Epithelial cell of esophagus (primary cell): ENCODE measurements at regions not wholly inside any gene's neighbourhood (a gene's known extent, or its start where the extent isn't known, plus 50 kb on each side); places are given as distances from the start of the nearest gene placed in this dataset.

Experiments
- DNase-seq: peaks from one replicate; pipeline ENCODE4 v3.0.0; 2010; ENCODE audit warnings: low read depth
- H3K4me3 ChIP-seq: 2 replicates; pipeline ENCODE4 v1.5.1; 2011; ENCODE audit warnings: mild to moderate bottlenecking, low read length, control low read depth
- TF ChIP-seq, protein P1 (sequence below): IDR thresholded peaks from 2 replicates; pipeline ENCODE4 v1.5.1; 2011; ENCODE audit warnings: low read depth, mild to moderate bottlenecking, low read length, control low read depth, inconsistent platforms; ENCODE audit not compliant: insufficient read depth; ENCODE audit errors: missing control alignments

DNA sequence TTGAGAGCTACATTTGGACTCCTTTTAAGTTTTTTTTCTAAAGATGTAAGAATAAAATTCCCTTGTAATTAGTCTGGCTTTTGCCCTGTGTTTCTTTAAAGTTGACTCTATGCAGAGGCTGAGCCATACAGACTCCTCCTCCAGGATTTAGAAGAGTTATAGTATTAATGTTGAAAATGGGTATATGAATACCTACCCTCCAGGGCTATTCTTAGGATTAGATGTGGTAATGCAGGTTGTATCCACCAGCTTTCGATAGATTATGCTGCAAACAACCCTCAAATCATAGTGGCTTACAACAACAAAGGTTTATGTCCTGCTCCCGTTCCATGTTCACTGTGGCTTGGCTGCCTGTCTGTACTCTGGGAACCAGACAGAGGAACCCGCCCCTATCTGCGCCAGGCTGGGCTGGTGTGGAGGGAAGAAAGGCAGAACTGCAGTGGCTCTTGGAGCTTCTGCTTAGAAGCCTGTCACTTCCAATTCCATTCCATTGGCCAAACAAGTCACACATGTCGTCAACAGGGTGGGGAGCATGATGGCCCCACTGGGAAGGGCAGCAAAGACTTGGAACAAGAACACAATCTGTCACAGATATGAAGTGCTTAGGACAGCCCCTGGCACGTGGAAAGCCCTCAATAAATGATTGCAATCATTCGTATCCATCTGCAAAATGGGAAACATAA, 290.8 kb downstream of the FOXO1 start:
- DNase-seq, result no peak
- TF ChIP-seq, protein P1, sequence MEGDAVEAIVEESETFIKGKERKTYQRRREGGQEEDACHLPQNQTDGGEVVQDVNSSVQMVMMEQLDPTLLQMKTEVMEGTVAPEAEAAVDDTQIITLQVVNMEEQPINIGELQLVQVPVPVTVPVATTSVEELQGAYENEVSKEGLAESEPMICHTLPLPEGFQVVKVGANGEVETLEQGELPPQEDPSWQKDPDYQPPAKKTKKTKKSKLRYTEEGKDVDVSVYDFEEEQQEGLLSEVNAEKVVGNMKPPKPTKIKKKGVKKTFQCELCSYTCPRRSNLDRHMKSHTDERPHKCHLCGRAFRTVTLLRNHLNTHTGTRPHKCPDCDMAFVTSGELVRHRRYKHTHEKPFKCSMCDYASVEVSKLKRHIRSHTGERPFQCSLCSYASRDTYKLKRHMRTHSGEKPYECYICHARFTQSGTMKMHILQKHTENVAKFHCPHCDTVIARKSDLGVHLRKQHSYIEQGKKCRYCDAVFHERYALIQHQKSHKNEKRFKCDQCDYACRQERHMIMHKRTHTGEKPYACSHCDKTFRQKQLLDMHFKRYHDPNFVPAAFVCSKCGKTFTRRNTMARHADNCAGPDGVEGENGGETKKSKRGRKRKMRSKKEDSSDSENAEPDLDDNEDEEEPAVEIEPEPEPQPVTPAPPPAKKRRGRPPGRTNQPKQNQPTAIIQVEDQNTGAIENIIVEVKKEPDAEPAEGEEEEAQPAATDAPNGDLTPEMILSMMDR, result no peak
- no peak overlapping the region for H3K4me3 ChIP-seq

DNA sequence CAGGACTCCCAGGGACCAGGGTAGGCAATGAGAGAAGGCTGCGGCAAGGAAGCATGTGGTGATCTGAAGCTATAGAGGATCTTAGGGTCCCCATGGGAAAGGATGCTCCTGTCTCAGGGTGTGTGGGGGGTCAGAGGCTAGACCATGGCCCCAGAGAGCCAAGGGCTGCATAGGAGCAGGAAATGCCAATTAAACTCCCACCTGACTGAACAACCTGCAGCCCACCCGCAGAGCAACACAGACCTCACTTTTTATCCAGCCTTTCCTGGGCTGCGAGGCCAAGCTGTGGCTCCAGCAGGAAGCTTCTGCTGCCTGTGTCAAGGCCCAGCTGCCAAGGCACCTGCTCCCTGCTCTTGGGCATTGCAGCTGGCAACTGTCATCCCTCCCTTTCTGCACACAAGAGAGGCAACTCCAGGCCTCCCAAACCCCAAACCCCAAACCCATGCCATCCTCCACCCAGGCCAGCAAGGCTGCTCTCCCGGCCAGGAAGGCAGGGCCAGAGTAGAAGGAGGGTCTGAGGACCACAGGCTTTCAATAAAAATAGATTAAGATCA, 290.1 kb downstream of the FOXO1 start:
- TF ChIP-seq, protein P1, result no peak
- no peak overlapping the region for H3K4me3 ChIP-seq

DNA sequence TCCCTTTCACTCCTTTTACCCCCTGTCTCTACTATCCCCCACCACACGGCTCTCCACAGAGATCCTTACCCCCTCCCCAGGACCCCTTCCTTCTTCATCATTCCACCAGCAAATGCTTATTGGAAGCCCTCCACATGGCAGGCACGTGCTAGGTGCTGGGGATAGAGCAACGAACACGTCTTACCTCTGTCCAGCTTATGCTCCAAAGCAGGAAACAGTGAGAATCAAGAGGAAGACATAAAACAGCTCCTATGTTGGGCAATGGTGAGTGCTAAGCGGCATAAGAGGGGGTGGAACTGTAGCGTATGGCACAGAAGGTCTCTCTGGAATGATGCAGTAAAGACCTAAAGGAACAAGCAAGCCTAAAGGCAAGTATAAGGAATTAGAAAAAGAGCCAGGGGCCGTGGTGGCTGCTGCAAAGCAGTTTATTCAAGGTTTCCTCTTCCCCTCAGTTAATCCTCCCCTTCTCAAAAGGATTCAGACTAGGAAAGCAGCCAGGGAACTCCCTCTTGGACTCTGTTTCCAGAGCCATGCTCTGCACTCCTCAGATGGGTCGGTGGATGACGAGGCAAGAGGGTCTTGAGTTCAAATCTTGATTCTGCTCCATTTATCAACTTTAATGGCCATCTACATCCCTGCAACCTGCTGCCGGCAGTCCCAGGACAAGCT, 289.4 kb downstream of the FOXO1 start:
- TF ChIP-seq, protein P1, result no peak
- DNase-seq, result no peak
- no peak overlapping the region for H3K4me3 ChIP-seq

More for the DNA sequence above, 290.1 kb downstream of the FOXO1 start:
- DNase-seq, result no peak

DNA sequence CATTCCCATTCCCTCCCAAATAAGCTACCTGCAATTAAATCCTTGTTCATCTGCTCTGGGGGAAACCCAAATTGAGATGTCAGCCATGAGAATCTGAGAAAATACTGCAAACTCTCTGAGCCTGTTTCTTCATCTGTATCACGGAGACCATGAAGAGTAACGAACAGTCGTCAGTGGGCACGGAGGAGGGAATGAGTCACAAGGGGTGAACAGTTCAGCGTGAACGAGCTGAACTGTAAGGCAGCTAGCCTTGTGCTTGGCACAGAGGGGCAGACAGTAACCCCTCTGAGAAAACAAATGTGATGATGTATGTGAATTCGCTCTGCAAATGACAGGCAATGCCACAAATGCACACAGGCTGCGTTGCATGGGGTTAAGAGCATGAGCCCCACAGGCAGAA, 288.7 kb downstream of the FOXO1 start:
- TF ChIP-seq, protein P1, result no peak
- H3K4me3 ChIP-seq, result no peak overlapping the region
- DNase-seq, result no peak

DNA sequence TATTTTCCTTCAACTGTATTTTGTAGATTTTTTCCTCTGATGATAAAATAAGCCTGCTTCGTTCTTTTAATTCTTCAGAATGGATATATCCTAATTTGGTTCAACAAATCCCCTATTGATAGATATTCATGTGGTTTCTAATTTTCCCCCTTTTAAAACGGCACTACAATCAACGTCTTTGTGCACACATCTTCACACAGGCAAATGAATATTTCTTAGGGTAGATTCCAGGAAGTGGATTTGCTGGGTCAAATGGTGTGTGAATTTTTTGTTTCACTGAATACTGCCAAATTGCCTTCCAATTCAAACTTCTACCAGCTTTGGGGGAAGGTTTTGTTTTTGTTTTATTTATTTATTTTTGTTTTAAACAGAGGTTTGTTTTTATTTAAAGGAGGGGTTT, 287.2 kb downstream of the FOXO1 start:
- H3K4me3 ChIP-seq, result no peak overlapping the region
- TF ChIP-seq, protein P1, result no peak
- no peak for DNase-seq

DNA sequence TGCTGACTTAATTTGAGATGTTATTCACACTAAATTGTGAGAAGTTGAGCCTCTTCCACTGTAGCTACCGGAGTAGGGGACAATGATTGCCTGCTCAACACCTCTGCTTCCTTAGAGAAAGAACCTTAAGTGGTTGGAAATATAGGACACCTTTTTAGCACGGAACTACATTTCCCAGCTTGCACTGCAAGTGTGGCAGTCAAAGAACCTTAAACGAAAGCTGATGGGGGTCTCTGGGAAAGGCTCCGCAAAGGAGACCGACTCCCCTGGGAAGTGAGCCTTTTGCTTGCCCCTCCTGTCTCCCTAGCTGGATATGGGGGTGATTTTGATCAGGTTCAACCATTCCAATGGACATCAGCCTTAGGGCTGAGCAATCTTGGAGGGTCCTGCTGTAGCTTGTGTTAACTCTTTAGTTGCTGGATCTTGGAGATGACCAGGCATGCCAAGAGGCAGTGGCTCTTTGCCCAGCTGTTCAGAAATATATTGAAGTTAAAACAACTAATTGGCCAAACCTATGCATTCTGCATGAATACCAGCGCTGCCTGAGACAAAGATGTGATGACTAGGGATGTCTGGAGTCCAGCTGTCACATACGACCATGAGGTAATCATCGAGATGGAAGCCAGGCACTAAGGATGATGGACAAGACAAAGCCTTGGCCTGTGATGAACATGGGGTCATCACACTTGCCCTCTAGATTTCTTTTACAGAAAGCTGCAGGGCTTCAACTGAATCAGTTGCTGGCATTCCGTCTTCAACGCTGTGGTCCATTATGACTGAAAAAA, 286.5 kb downstream of the FOXO1 start:
- DNase-seq, result no peak
- H3K4me3 ChIP-seq, result no peak overlapping the region
- TF ChIP-seq, protein P1, result no peak
